ENCODE measurements at regions not wholly inside any gene's neighbourhood (a gene's known extent, or its start where the extent isn't known, plus 50 kb on each side); places are given as distances from the start of the nearest gene placed in this dataset.

GRCh38 chrX:95884186-95884585, 800.5 kb upstream of the DIAPH2 start:
- Histone ChIP-seq H3K4me1 (peaks cover 0 to 13% (median 0%) of the 10 kb centered on the region in 4 donors), H3K27me3 (peaks cover 0 to 6% of the 10 kb centered on the region in 2 donors), H3K27ac (peak overlapping the region in 1 of 4 donors; percentile 52), H3K36me3 (no peaks in the 10 kb centered on the region), H3K9me3 (no peaks in the 10 kb centered on the region), H3K4me3 (no peak overlapping the region)
- WGBS, 2 donors = 10 to 27% methylated on average over 2 of the region's 2 CpGs
- DNase-seq (ENCODE audit: low spot score in 2 of 2) = peak in 1 of 2 donors; percentile 37
- no peak for TF ChIP-seq POLR2A (IDR thresholded peaks at IDR 0.05)
- no peak for TF ChIP-seq CTCF (IDR thresholded peaks at IDR 0.05)
- TF ChIP-seq EP300 (IDR thresholded peaks at IDR 0.05) = peak in 1 of 2 donors; percentile 29

DNA sequence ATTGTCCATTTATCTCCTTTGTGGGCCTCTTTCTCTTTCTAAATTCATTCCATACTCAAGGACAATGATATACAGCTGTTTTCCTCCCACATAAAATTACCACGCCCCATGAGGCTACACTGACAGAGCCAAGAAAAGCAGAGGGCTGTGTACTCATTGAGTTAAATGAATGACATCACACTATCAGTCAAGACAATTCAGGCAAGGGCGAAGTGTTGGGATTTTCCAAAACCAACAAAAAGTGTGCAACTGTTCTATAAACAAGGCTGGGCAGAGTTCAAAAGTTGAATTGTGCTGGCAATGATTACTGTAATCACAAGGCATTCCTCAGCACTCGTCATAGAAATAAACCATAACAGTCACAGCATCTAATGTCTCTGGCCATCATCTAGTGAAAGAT, 799.6 kb upstream of the DIAPH2 start:
- TF ChIP-seq EP300 (IDR thresholded peaks at IDR 0.05) = peak in 1 of 2 donors; percentile 64
- no peak for TF ChIP-seq CTCF (IDR thresholded peaks at IDR 0.05)
- H3K36me3 ChIP-seq = no peaks in the 10 kb centered on the region
- H3K4me1 ChIP-seq = peaks cover 0 to 13% (median 0%) of the 10 kb centered on the region in 4 donors
- peaks cover 0 to 6% of the 10 kb centered on the region in 2 donors for H3K27me3 ChIP-seq
- DNase-seq (ENCODE audit: low spot score in 2 of 2) = peak in 1 of 2 donors; percentile 43
- H3K4me3 ChIP-seq = no peak overlapping the region
- 8 to 25% methylated on average over 3 of the region's 3 CpGs for WGBS, 2 donors
- H3K9me3 ChIP-seq = no peaks in the 10 kb centered on the region
- H3K27ac ChIP-seq = peak overlapping the region in 1 of 4 donors; percentile 52

GRCh38 chrX:95889279-95889678, 795.4 kb upstream of the DIAPH2 start:
- no peak overlapping the region for H3K27ac ChIP-seq
- 86 to 87% methylated on average over 1 of the region's 1 CpG for WGBS, 2 donors
- H3K36me3 ChIP-seq = no peaks in the 10 kb centered on the region
- H3K9me3 ChIP-seq = no peaks in the 10 kb centered on the region
- no peak for DNase-seq (ENCODE audit: low spot score in 2 of 2)
- peaks cover 0 to 13% (median 0%) of the 10 kb centered on the region in 4 donors for H3K4me1 ChIP-seq
- TF ChIP-seq EP300 (IDR thresholded peaks at IDR 0.05) (no peak), POLR2A (IDR thresholded peaks at IDR 0.05) (no peak), CTCF (IDR thresholded peaks at IDR 0.05) (no peak)
- peaks cover 0 to 10% of the 10 kb centered on the region in 2 donors for H3K27me3 ChIP-seq
- H3K4me3 ChIP-seq = no peak overlapping the region

DNA sequence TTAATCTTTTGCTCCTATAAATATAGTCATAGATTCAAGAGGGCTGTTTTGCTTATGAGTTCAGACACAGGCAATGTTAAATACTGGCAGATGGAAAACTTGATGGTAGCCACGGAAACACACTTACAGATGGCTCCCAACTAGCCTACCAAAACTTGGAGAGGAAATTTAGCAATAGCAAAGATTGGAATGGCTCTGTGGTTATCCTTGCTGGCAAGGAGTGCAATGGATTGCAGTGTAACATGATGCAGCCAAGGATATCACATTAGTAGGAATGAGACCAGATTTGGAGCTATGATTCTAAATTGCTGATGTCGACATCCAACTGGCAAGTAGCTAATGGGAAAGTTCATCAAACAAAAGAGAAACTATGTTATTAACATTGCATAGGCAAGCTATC, 791.0 kb upstream of the DIAPH2 start:
- H3K27me3 ChIP-seq = peaks cover 0 to 3% of the 10 kb centered on the region in 2 donors
- 50 to 74% methylated on average over 2 of the region's 2 CpGs for WGBS, 2 donors
- H3K4me1 ChIP-seq = no peaks in the 10 kb centered on the region
- no peaks in the 10 kb centered on the region for H3K9me3 ChIP-seq
- H3K27ac ChIP-seq = no peak overlapping the region
- TF ChIP-seq EP300 (IDR thresholded peaks at IDR 0.05) (peak in 1 of 2 donors; percentile 55), CTCF (IDR thresholded peaks at IDR 0.05) (no peak)
- peak in 1 of 2 donors; percentile 10 for DNase-seq (ENCODE audit: low spot score in 2 of 2)
- no peaks in the 10 kb centered on the region for H3K36me3 ChIP-seq
- no peak overlapping the region for H3K4me3 ChIP-seq

DNA sequence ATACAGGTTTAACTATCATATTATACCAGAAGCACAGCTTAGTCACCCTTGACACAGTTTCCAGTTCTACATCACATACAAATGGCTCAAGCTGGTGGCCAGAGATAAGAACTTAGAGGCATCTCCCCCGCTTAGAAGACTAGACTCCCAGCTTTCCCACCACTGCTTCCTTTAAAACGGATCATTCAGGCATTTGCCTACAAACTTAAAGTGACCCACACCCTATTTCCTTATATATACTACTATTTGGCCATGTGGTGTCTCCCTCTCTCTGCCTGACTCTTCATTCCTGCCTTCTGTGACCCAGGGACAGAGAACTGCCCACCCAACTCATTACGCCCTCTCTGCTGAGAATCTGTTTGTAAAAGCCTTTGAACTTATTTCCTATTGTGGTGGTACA, 781.2 kb upstream of the DIAPH2 start:
- H3K27ac ChIP-seq = no peak overlapping the region
- 40 to 51% methylated on average over 3 of the region's 3 CpGs for WGBS, 2 donors

More for the DNA sequence above, 781.2 kb upstream of the DIAPH2 start:
- DNase-seq (ENCODE audit: low spot score in 2 of 2) = no peak
- H3K9me3 ChIP-seq = no peaks in the 10 kb centered on the region
- no peak for TF ChIP-seq POLR2A (IDR thresholded peaks at IDR 0.05)
- TF ChIP-seq EP300 (IDR thresholded peaks at IDR 0.05) = no peak
- TF ChIP-seq CTCF (IDR thresholded peaks at IDR 0.05) = no peak
- H3K27me3 ChIP-seq = peaks cover 0 to 16% of the 10 kb centered on the region in 2 donors
- no peaks in the 10 kb centered on the region for H3K4me1 ChIP-seq
- H3K36me3 ChIP-seq = no peaks in the 10 kb centered on the region
- no peak overlapping the region for H3K4me3 ChIP-seq
